Astrocyte of the spinal cord (primary cell): ENCODE measurements at regions not wholly inside any gene's neighbourhood (a gene's known extent, or its start where the extent isn't known, plus 50 kb on each side); places are given as distances from the start of the nearest gene placed in this dataset.

Source experiments
- DNase-seq: peaks from one replicate; pipeline ENCODE4 v3.0.0; 2011; ENCODE audit warnings: low read depth, low spot score
- H3K4me3 ChIP-seq: 2 replicates; pipeline ENCODE4 v1.5.1; 2011; ENCODE audit warnings: low read depth, mild to moderate bottlenecking, low read length, moderate library complexity
- CTCF ChIP-seq: IDR thresholded peaks from 2 replicates; pipeline ENCODE4 v1.5.1; 2012; ENCODE audit warnings: low read depth, mild to moderate bottlenecking, low read length, inconsistent platforms
- in situ Hi-C: cut with HindIII; loops from 2 replicates; pipeline ENCODE4 v1.10.0; 2017; ENCODE audit warnings: low sequenced_read_pairs

GRCh38 chr2:58959996-58960395, 718.9 kb upstream of the FANCL start:
- in situ Hi-C loops = no loop called here
- TF ChIP-seq CTCF = no peak
- H3K4me3 ChIP-seq = no peak overlapping the region

GRCh38 chr2:58957188-58957840, 716.2 kb upstream of the FANCL start:
- H3K4me3 ChIP-seq = no peak overlapping the region
- TF ChIP-seq CTCF = no peak
- no peak for DNase-seq
- in situ Hi-C loops = no loop called here

More at GRCh38 chr2:58959996-58960395, 718.9 kb upstream of the FANCL start:
- no peak for DNase-seq

GRCh38 chr2:58954880-58955385, 713.8 kb upstream of the FANCL start:
- in situ Hi-C loops = no loop called here
- no peak for TF ChIP-seq CTCF
- DNase-seq = no peak
- H3K4me3 ChIP-seq = no peak overlapping the region

- in situ Hi-C loops = no loop called here
- DNase-seq = no peak
- TF ChIP-seq CTCF = no peak
- H3K4me3 ChIP-seq = no peak overlapping the region
Observed at GRCh38 chr2:58951722-58952121, 710.6 kb upstream of the FANCL start.

- H3K4me3 ChIP-seq = no peak overlapping the region
- TF ChIP-seq CTCF = no peak
- in situ Hi-C loops = no loop called here
- DNase-seq = no peak
Observed at GRCh38 chr2:58950795-58951462, 709.8 kb upstream of the FANCL start.

GRCh38 chr2:58939388-58939787, 698.3 kb upstream of the FANCL start:
- peak; percentile 79 for DNase-seq
- in situ Hi-C loops = no loop called here
- H3K4me3 ChIP-seq = no peak overlapping the region
- no peak for TF ChIP-seq CTCF
